Coronary artery (tissue), 2 donors: ENCODE measurements at regions not wholly inside any gene's neighbourhood (a gene's known extent, or its start where the extent isn't known, plus 50 kb on each side); places are given as distances from the start of the nearest gene placed in this dataset.

Experiments
- DNase-seq: peaks from one replicate; pipeline ENCODE4 v3.0.0-alpha.2; 2017; ENCODE audit warnings: low spot score
- H3K27ac ChIP-seq, 2 donors: fragments of 200-600 bp; sonication (generic); one replicate each; pipeline ENCODE4 v1.5.1; 2016 to 2019
- H3K4me3 ChIP-seq: fragments of 200-600 bp; sonication (generic); 2 replicates; pipeline ENCODE4 v1.5.1; 2016; ENCODE audit warnings: mild to moderate bottlenecking, moderate library complexity
- TF ChIP-seq, protein P1 (sequence below): fragments of 200-600 bp; sonication (generic); IDR thresholded peaks from one replicate; pipeline ENCODE4 v1.5.1; 2019; ENCODE audit warnings: antibody characterized with exemption

DNA sequence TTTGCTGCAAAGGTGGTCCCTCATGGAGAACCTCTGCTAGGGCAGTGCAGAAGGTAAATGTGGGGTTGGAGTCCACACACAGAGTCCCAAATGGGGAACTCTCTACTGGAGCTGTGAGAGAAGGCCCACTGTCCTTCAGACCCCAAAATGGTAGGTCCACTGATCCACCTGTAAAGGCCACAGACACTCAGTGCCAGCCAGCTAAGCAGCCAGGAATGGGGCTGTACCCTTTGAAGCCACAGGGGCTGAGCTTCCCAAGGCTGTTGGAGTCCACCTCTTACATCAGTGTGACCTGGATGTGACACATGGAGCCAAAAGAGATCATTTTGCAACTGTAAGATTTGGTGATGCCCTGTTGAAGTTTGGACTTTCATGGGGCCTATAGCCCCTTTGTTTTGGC lies 252.4 kb upstream of the GULP1 start:
- no peak overlapping the region for H3K27ac ChIP-seq
- TF ChIP-seq, protein P1, sequence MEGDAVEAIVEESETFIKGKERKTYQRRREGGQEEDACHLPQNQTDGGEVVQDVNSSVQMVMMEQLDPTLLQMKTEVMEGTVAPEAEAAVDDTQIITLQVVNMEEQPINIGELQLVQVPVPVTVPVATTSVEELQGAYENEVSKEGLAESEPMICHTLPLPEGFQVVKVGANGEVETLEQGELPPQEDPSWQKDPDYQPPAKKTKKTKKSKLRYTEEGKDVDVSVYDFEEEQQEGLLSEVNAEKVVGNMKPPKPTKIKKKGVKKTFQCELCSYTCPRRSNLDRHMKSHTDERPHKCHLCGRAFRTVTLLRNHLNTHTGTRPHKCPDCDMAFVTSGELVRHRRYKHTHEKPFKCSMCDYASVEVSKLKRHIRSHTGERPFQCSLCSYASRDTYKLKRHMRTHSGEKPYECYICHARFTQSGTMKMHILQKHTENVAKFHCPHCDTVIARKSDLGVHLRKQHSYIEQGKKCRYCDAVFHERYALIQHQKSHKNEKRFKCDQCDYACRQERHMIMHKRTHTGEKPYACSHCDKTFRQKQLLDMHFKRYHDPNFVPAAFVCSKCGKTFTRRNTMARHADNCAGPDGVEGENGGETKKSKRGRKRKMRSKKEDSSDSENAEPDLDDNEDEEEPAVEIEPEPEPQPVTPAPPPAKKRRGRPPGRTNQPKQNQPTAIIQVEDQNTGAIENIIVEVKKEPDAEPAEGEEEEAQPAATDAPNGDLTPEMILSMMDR = no peak
- no peak for DNase-seq
- H3K4me3 ChIP-seq = no peak overlapping the region

DNA sequence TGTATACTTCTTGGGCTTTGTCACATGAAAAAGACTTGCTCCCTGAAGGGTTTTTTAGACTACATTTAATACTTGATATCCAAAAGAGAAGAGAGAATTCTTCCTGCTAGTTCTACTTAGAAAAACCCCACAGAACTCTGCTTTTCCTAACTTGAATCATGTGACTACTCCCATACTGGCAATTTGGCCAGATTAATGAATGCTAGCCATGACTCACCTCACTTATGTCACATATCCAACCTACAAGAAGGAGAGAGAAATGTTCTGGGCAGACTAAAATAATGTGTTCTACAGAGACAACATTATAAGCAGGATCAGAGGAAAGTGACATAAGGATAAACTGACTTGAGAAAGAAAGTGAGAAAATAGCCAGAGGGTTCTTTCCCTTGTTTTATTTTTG lies 249.3 kb upstream of the GULP1 start:
- Histone ChIP-seq H3K27ac (no peak overlapping the region), H3K4me3 (no peak overlapping the region)
- no peak for DNase-seq
- TF ChIP-seq, protein P1 = no peak

DNA sequence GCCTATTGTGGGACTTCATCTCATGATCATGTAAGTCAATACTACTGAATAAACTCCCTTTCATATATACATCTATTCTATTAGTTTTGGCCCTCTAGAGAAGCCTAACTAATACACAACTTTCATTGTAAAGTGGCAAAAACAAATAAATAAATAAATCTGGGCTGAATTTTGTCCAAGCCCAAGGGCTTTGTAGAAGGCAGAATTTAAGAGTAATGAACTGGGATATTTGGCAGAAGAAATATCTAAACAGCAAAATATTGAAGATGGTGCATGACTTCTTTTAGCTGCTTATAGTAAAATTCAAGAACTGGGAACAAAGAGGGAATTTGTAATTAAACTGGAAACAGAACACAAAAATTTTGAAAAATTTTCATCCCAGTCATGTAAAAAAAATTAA lies 246.7 kb upstream of the GULP1 start:
- no peak for DNase-seq

DNA sequence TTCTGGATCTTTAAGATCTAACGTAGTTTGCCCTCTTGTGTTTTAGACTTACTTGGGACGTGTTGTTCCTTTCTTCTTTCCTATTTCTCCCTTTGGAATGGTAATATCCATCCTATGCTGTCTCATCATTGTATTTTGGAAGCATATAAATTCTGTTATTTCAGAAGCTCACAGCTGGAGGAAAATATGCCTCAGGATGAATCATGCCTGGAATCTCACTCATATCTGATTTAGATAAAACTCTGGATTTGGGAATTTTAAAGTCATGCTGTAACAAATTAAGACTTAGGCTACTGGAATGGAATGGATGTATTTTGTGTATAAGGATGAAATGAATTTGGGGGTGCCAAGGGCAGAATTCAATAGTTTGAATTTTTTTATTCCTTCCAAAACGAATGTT lies 245.2 kb upstream of the GULP1 start:
- TF ChIP-seq, protein P1 = no peak

More for the DNA sequence above, 246.7 kb upstream of the GULP1 start:
- H3K4me3 ChIP-seq = no peak overlapping the region
- TF ChIP-seq, protein P1 = no peak
- no peak overlapping the region for H3K27ac ChIP-seq

DNA sequence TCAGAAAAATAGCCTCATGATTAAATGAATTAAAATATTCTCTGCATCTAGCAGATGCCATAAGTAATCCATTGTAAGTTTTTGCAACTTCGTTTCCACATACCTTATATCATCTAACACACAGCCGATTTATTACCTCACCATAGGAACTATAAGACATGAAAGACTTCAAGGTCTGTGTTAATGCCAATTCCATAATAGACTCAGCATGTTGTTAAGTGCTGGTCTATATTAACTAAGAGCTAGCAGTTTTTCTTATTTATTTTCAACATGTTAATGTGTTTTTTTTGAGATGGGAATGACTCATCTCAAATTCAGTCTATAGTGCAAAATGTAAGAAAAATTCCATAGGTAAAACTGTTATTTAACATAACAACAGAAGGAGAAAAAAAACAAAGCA lies 243.9 kb upstream of the GULP1 start:
- TF ChIP-seq, protein P1 = no peak
- Histone ChIP-seq H3K4me3 (no peak overlapping the region), H3K27ac (no peak overlapping the region)
- DNase-seq = no peak

More for the DNA sequence above, 245.2 kb upstream of the GULP1 start:
- no peak overlapping the region for H3K4me3 ChIP-seq
- DNase-seq = no peak
- no peak overlapping the region for H3K27ac ChIP-seq

DNA sequence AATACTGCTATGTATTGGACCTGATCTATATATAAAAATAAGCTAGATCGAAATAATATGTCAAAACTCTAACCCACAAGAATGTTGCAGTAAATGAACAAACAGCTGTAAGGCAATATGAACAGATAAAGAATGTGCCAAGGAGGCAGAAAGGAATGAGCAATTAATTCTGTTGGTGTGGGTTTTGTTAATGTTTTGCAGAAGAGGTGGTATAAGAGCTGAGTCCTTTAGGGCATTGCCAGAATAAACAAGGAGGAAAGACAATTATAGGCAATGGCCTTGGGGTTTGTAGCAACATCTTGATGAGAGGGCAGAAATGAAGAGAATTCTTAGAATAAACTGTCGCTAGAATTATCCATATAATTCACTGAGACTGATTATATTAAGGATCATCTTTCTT lies 240.9 kb upstream of the GULP1 start:
- Histone ChIP-seq H3K27ac (no peak overlapping the region), H3K4me3 (no peak overlapping the region)
- DNase-seq = no peak
- TF ChIP-seq, protein P1 = no peak

DNA sequence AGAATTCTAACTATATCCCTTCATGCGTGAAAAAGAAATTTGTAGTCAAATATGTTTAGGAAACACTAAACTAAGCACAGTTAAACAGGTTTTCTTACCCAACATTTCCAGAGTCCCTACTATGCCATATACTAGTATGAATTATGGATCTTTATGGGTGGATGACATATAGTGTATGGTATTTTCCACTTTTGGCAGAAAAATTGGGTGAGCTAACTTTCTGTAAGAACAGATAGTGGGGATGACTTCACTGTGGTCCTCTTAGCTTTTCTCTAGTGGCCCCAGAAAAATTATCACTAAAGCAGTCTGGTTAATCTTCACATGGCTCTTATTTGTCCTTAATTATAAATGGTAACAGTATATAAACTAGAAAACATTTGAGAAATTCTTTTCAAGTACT lies 240.0 kb upstream of the GULP1 start:
- DNase-seq = no peak
- TF ChIP-seq, protein P1 = no peak
- no peak overlapping the region for H3K4me3 ChIP-seq
- H3K27ac ChIP-seq = no peak overlapping the region
